Midbrain (tissue), 1 donor: ENCODE measurements at regions not wholly inside any gene's neighbourhood (a gene's known extent, or its start where the extent isn't known, plus 50 kb on each side); places are given as distances from the start of the nearest gene placed in this dataset.

Experiments used
- DNase-seq: peaks from one replicate; lab custom pipeline; 2025; lab: John Stamatoyannopoulos, UW

DNA sequence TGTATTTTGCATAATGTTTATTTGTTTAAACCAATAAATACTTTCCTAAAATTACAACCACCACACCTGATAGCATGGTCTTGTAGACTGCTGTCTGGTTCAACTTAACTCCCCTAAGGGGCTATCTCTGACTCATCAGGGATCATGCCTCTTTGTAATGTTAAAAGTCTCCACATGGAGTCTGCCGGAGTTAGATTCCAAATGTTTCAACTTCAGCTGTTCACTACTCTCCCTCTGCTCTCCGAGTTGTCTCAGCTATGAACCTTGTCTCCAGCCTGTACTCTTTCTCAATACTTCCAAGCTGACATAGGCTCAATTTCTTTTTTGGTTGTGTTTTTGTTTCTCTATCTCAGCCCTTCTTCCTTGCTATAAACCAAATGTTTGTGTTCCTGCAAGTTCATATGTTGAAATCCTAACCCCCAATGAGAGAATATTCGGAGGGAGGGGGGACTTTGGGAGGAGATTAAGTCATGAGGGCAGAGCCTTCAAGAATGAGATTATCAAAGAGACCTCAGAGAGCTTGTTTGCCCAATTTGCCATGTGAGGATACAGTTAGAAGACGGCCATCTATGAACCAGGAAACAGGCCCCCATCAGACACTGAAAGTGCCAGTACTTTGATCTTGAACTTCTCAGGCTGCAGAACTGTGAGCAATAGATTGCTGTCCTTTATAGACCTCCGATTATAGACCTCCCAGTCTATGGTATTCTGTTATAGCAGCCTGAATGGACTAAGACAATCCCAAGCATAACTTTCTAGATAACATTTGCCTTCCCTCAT is 858.2 kb downstream of the VRK1 start:
- no peak for DNase-seq

DNA sequence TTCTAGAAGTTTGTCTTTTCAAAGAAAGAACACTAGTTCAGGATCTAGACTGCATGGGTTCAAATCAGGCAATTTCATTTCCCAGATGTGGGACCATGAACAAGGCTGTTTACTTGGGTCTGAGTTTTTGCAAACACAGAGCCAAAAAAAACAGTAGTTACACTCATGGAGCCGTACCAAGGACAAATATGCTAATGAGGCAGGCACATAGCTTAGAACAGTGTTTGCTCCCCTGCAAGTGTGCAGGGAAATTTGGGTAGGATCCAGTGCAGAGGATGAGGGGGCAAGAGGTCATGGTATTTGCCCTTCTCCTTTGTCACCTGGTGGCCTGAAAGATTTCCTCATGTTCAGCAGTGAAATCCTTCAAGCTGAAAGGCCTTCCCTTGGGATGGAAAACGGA is 860.4 kb downstream of the VRK1 start:
- no peak for DNase-seq

DNA sequence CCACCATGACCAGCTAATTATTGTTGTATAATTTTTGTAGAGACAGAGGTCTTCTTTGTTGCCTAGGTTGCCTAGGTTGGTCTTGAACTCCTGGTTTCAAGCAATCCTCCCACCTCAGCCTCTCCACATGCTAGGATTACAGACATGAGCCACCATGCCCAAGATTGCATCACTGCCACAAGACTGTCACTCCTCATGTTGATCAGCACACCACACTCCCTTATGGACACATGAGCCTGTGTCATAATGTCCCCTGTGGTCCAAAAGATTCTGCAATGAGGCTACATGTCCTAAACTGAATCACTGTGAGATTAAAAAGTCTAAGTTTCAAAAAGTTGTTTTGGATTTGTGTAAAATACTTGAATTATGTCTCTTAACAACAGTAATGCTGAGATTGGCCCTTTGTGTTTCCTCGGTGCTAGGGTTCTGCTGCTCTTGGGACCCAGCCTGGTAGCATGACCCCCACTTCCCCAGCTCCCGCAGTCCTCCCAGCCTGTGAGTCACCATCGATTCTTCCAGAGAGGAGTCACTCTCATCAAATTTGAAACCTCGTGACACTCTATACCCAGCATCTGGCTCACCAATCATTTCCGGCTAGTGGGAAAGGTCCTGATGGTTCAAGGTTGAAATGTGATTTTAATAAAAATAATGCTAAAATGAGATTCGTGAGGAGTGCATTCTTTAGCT is 890.9 kb downstream of the VRK1 start:
- no peak for DNase-seq

DNA sequence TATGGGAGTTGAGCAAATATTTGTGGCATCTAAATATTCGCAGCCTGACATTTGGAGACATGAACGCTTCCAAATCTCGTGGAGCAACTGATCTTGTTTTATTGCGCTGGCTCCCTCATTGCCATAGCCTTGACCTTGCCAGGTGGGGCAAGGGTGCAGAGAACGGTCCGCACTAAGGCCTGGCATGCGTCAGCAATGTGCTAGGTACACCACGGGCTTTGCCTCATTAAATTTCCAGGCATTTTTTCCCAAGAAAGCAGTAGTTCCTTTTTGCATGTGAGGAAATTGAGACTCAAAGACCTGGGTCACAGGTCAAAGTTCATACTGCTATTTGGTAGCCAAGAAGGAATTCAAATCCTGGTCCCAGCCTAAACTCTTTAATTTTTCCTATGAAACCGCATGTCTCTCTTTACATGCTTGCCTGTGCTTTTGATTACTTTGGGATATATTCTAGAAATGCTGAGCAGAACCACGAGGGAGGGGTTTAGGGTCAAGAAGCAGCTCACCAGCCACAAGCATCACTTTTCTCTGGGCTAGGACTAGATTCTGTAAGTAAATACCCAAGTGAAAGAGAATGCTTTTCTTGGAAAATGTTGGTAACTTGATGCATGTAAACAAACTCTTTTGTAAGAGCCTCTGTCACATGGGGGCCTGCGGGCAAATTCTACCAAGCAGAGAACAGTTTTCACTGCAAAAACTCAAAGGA is 891.6 kb downstream of the VRK1 start:
- DNase-seq, result no peak

DNA sequence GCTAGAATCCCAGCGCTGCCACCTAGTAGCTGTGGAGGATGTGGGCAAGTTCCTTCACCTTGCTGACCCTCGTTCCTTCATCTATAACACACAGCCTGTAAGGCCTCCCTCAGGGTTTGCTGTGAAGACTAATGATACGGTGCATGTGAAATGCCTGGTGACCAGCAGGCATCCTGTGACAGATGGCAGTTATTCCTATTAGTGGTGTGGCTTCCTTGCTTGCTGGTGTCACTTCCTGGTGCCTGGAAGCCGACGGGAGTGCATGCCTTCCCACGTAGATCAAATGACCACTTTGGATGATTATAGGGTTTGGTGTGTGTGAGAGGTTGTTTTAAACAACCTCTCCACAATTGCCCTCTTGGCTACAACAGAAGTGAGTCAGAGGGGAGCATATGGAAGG is 894.9 kb downstream of the VRK1 start:
- DNase-seq, result no peak

DNA sequence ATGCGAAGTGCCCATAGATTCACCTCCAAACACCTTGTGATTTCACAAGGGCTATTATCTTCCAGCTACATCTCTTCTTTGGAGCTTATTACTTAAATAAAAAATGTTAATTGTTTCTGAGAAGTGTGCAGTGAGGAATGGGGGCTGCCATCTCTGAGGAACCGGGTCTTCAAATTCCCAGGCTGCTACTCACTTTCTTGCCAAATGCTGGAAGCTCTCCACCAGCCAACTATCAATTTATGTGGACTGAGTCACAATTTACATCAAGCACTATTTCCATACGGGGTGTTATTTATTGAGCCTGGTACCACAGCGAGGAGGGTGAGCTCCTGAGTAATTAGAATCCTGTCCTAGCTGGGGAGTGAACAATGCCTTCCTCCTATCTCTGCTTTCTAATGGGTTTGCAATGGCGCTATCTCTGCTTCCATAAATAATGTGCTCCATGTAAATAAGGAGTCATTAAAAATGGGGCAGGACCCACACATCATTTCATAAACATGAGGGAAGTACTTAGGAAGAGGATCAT is 898.3 kb downstream of the VRK1 start:
- no peak for DNase-seq

DNA sequence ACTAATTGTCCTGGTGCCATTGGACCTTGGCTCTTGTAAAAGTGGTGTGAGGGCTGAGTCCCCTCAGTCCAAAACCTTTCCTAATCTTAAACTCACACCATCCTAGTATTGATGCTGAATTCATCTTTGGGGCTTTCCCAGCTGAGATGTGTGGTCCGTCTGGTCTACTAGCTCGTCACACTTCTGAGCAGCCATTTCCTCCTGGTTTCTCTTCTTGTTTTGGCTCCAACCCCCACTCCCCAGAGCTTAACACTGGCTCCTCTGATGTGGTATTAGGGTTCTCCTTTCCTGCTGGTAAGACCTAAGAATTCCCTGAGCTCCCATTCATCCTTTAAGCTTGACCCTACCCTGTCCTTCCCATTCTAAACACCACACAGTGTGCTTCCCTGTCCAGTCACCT is 900.6 kb downstream of the VRK1 start:
- DNase-seq, result no peak

DNA sequence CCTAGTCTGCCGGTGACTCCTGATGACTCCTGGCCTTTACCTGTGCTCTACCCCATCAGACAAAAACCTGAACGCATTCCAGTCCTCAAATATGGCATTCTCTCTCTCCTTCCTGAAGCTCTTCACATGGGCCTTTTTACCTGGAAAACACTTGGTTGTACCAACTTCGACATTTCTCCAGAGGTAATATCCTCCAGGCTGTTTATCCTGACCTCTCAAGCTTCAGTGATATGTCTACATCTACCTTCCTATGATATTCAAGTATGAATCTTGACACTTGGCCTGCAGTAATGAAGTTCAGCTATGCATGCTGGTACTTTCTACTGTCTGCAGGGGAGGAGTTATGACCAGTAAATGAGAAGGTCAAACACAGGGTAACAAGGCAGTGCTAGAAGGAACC is 901.8 kb downstream of the VRK1 start:
- DNase-seq, result no peak

DNA sequence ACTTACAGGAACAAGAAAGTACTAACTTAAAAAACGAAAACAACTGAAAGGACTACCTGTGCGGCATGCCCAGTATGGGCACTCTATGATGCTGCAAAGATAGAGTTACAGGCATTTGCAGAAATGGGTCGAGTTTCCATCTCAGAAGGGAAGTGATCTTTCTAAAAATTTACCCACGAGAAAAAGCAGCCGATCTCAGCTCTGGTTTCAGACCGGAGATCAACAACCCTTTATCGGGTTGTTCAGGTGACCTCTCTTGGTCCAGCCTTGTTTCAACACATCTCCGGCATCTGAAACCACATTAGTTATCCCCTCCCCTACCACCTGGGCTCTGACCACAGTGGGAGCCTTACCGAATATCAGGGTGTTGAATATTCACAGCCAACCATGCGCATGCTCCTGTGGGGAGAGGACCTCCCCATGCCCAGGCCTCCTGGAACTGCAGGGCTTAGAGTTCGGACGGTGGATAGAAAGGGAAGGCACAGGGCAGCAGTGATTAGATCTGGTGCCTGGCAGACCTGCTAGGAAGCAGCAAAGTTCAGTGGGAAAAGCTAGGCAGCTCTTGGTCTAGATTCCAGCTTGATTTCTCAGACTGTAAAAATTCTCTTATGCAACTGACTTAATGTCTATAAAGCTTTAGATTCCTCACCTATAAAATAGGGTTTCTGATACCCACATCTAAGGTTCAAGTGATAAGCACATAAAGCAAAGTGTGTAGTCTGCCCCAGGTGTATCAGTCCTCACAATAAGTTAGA is 906.0 kb downstream of the VRK1 start:
- no peak for DNase-seq

DNA sequence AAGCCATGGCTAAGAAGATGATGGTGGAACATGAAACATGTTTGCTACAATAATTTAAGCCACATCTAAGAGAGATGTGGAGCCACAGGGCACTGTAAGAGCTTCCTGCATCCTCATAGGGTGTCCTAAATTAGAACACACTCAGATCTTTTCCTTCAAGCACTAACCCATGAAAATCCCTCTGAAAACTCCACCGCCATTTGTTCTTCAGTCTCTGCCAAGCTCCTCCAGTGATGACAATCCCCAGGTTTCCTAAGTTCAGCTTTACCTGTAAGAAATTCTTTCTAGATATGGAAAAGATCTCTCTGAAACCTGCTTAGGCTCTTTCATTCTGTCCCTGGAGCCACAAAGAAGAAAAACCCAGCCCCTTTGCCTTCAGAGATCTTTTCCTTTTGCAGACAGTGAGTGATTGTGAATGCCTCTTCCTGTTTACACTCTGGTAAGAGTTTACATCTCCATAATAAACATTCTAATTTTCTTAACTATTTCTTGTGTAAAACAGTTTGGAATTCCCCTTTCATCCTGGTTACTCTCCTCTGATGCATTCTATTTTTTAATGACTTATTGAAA is 907.2 kb downstream of the VRK1 start:
- no peak for DNase-seq

DNA sequence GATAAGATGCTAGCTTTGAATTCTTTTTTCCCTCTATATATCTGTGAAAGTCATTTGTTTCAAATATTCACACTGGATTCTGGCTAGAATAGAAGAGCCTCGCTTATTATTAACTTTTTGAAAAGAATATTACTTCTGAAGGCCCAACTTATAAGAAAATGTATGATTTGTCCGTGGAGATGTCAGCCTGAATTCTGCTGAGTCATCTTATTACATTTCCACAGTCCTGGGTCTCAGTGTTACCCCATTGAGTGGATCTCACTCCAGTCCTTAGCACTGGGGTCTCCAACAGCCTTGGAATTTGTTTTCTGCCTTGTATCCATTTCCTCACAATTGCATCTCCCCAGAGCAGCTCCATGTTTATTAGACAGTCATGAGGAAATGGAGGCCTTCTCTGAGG is 907.9 kb downstream of the VRK1 start:
- DNase-seq, result no peak

DNA sequence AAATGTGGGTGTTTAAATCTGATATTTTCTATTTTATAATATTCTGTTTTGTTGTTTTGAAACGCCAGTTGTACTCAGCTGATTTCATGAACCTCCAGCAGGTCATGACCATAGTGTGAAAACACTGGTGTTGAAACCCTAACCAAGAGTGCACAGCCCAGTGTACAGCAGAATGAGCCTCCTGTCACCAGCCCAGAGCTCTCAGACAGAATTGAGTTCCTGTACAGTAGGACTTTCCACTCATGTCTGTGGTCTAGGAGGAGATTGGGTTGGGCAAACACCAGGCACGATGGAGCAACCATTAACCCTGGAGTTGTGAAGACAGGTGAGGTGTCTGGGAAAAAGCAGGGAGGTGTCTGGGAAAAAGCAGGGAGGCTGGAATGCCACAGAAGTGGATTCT is 908.8 kb downstream of the VRK1 start:
- DNase-seq, result no peak

DNA sequence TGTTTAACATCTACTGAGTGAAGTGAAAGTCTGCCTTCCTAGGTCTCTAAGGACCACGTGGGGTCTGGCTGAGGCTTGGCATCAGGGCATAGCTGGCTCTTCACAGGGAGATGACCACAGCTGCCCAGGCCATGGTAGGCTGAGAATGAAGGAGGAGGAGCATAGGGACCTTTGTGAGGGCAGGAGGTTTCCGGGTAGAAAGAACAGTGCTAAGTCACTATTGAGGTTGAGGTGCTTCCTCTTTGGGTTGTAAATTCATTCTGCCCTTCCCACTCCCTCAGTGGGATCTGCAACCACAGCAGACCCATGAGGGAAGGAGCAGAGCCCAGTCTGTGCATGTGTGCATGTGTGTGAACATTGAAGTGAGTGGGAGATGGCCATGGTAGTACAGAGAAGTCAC is 909.6 kb downstream of the VRK1 start:
- no peak for DNase-seq

DNA sequence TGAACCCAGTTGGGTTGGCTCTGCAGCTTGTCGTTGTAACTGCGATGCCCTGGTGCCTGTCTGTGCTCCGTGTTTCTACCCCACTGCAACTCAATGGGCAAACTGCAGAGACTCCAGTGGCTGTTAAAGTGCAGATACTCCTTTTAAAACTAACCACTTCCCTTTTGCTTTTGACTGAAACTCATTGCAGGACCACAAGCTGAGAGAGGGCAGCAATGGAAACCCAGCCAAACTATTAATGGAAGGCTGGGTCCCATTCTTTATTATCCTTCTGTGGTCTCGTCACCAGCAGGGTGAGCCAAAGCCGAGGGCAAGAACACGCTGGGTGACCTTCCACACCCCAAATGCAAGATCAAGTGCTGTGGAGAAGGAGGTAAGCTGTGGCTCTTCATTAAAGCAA is 910.4 kb downstream of the VRK1 start:
- DNase-seq, result no peak

DNA sequence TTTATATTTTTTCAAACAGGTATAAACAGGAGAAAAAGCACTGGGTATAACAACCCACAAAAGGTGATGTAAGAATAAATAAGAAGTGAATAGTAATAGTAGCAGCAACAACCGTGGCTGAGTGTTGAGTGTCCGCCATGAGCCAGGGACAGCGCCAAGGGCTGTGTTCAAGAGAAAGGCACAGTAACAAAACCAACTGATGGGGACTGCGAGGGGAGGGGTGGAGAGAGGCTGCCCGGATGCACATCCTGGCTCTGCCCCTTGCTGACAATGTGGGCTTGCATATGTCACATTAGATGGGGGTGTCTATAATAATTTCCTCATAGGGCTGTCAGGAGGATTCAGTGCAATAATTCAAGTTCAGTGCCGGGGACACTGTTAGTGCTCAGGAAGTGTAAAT is 912.4 kb downstream of the VRK1 start:
- no peak for DNase-seq

DNA sequence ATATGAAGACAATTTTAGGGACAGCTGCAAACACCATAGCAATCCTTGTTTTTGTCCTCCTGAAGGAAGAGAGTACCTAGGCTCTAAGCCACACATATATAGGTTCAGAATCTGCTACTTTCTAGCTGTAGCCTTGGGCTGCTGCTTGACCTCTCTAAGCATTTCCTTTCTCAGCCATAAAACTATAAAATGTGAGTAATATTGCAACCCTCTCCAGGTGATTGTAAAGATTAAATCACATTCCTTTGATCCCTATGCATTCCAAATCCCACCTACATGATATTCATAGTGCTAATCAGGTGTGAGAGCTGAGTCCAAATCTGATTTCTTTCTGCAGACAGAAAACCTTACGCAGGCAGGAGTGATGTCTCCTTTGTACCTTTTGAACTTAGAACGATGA is 913.5 kb downstream of the VRK1 start:
- DNase-seq, result no peak

DNA sequence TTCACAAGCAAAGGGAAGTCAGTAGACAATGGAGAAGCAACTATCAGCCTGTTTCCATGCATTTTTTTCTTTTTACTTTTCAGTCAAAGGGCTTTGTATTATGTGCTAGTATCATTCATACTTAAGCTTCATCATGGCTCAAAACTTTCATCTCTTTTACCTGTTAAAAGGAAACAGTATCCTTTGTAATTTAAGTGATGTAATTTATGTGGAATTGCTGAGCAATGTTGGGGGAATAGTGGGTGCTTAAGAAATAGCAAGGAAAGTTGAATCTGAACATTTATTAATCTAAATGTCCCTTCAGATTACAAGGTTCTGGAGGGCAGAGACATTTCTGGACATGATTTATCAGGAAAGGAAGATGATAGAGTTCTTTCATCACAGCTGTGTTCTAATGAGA is 915.3 kb downstream of the VRK1 start:
- DNase-seq, result no peak

DNA sequence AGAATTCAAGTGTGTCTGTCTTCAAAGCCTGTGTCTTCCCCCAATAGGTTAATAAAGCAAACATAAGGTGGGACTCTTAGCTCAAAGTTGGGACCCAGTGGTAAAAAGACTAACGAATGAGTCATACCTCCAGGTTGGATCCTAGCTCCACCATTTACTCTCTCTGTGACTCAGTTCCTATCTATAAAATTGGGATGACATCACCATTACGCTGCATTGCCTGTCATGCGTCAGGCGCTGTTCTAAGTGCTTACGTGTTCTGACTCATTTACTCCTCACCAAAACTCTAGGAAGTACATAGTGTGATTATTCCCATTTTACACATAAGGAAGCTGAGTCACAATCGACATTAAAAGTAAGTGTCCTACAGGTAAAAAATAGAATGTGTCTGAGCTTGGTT is 915.8 kb downstream of the VRK1 start:
- DNase-seq, result no peak

DNA sequence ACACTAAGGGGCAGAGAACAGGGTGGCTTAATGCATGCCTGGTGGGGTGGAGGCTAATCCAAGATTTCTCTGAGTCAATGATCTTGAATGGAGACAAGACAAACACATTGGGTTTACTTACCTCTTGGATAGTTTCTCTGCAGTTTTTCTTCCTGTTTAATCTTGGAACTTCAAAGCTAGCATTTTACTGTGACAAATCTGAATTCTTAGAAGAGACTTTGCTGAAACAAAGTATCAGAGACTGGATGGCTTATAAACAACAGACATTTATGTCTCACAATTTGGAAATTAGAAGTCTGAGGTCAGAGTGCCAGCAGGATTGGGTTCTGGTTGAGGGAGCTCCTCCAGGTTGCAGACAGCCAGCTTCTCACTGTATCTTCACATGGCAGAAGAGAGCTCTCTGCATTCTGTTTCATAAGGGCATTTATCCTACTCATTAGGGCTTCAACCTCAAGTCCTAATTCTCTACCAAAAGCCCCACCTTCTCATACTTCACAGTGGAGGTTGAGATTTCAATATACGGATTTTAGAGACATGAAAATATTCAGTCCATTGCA is 921.8 kb downstream of the VRK1 start:
- no peak for DNase-seq

DNA sequence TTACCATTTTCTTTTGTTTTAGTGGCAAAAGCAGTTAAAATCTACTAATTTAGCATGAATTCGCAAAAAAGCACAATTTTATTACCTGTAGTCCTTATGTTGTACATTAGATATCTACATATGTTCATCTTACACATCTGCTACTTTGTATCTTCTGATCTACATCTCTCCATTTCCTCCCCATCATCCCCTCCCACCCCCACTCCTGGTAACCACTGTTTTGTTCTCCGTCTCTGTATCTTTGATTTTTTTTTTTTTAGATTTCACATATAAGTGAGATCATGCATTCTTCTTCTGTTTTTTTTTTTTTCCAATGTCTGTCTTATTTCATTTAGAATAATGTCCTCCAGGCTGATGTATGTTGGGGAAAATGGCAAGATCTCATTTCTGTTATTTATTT is 922.7 kb downstream of the VRK1 start:
- no peak for DNase-seq

DNA sequence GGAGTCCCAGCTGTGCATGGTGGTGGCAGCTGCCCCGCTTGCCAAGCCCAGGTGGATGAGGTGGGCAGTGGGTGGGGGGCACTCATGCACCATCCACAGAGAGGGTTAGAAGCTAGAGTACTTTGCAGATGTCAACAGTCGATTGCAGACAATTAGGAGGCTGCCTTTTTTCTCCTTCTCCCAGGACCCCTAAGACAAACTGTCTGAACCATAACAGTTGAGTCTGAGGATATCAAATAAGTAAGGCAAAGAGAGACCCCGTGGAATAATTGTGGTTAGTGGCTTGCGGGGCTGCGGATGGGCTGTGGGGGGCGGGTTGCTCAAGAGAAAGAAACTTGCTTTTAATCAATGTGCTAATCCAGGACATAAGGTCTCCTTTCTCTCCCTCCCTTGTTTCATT is 926.2 kb downstream of the VRK1 start:
- no peak for DNase-seq

DNA sequence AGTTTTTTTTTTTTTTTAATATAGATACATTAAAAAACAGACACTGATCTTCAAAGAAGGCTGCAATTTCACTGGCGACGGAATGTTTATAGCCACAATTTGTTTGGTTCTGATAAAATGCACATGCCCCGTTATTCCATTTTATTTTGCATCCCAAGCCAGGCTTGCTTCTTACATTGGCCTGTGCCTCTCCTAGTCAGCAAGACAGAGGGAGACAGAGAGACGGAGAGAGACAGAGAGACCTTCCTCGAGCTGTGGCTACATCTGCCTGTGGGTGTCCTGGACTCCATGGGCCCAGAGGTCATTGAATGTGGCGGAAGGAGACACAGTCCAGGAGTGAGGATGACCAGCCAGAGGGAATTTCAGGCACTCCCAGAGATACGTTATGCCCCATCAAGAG is 926.6 kb downstream of the VRK1 start:
- DNase-seq, result no peak
